MCF 10A (cell line): ENCODE measurements at regions not wholly inside any gene's neighbourhood (a gene's known extent, or its start where the extent isn't known, plus 50 kb on each side); places are given as distances from the start of the nearest gene placed in this dataset.

Experiments
- BruUV-seq: library from RNA; stranded (reverse); fragments of 400-500 nt; replicated peaks from 2 replicates; lab custom pipeline; 2021; lab: Mats Ljungman, UMichigan
- CTCF ChIA-PET: fragments of 300-600 bp; sonication (Branson Sonifier 250); formaldehyde crosslinking; extraction: SDS; loops from one replicate; lab custom pipeline; 2021; ENCODE audit warnings: antibody characterized with exemption, inconsistent platforms; lab: Yijun Ruan, JAX
- POLR2A ChIA-PET: fragments of 300-600, 350-650 bp; sonication (Branson Sonifier 250); formaldehyde crosslinking; extraction: SDS; loops from one replicate; lab custom pipeline; 2020; ENCODE audit warnings: antibody characterized with exemption, inconsistent platforms; lab: Yijun Ruan, JAX
- DNase-seq: peaks from one replicate; pipeline ENCODE4 v3.0.0-alpha.2; 2018; ENCODE audit not compliant: unreplicated experiment
- H3K27ac Mint-ChIP-seq: one replicate; pipeline ENCODE4 v1.8.0; 2022; ENCODE audit warnings: mild to moderate bottlenecking, low read depth, mixed read lengths; ENCODE audit not compliant: unreplicated experiment
- H3K27me3 Mint-ChIP-seq: one replicate; pipeline ENCODE4 v1.8.0; 2022; ENCODE audit warnings: mixed read lengths; ENCODE audit not compliant: insufficient read depth, unreplicated experiment
- H3K36me3 Mint-ChIP-seq: one replicate; pipeline ENCODE4 v1.8.0; 2022; ENCODE audit warnings: mild to moderate bottlenecking, moderate library complexity, mixed read lengths; ENCODE audit not compliant: insufficient read depth, unreplicated experiment
- H3K4me1 Mint-ChIP-seq: one replicate; pipeline ENCODE4 v1.8.0; 2022; ENCODE audit warnings: mixed read lengths; ENCODE audit not compliant: insufficient read depth, unreplicated experiment
- H3K4me3 Mint-ChIP-seq: one replicate; pipeline ENCODE4 v1.8.0; 2022; ENCODE audit warnings: mild to moderate bottlenecking, moderate library complexity, mixed read lengths; ENCODE audit not compliant: unreplicated experiment
- H3K9me3 Mint-ChIP-seq: one replicate; pipeline ENCODE4 v1.8.0; 2022; ENCODE audit warnings: mixed read lengths; ENCODE audit not compliant: unreplicated experiment
- CTCF ChIP-seq: fragments of 200-600 bp; IDR thresholded peaks from one replicate; pipeline ENCODE4 v1.8.0; 2022; ENCODE audit warnings: antibody characterized with exemption, mild to moderate bottlenecking; ENCODE audit not compliant: unreplicated experiment
- intact Hi-C: fragments of 100-400 bp; cut with micrococcal nuclease; formaldehyde crosslinking; loops from 2 replicates; pipeline ENCODE4 v1.14.1; 2022

GRCh38 chrX:20789103-20789502, 522.4 kb upstream of the RPS6KA3 start:
- no peak overlapping the region for H3K27ac Mint-ChIP-seq
- DNase-seq, result no peak
- no peaks in the 10 kb centered on the region for H3K36me3 Mint-ChIP-seq
- POLR2A ChIA-PET, result no interaction called here
- BruUV-seq, result no TSS peak
- TF ChIP-seq CTCF, result no peak
- no peaks in the 10 kb centered on the region for H3K27me3 Mint-ChIP-seq
- peaks cover 8% of the 10 kb centered on the region for H3K9me3 Mint-ChIP-seq
- intact Hi-C loops, result no loop called here
- no peaks in the 10 kb centered on the region for H3K4me1 Mint-ChIP-seq
- no peak overlapping the region for H3K4me3 Mint-ChIP-seq
- CTCF ChIA-PET, result no interaction called here

DNA sequence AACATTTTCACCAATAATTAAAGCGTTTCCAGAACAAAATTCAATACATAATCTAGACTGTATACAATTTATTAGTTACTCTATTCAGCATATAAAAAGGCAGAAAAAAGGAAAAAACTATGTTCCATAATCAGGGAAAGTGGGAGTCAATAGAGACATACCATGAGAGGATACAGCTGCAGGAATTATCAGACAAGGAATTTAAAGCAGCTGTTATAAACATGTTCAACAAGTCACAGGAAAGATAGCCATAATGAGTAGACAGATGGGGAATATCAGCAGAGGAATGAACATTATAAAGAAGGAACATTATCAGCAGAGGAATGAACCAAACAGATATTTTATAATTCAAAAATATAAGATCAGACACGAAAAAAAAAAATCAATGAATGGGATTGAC, 500.6 kb upstream of the RPS6KA3 start:
- no peak for TF ChIP-seq CTCF
- Mint-ChIP-seq H3K4me1 (no peaks in the 10 kb centered on the region), H3K36me3 (no peaks in the 10 kb centered on the region), H3K9me3 (peaks cover 8% of the 10 kb centered on the region), H3K27me3 (no peaks in the 10 kb centered on the region), H3K27ac (no peak overlapping the region), H3K4me3 (no peak overlapping the region)
- ChIA-PET CTCF (interaction anchor here (0.7 kb wide), 1 partner anchor 23 kb away, joined by 4 read pairs; no protein-coding TSS in a partner anchor), POLR2A (no interaction called here)
- no TSS peak for BruUV-seq
- intact Hi-C loops, result no loop called here
- no peak for DNase-seq

DNA sequence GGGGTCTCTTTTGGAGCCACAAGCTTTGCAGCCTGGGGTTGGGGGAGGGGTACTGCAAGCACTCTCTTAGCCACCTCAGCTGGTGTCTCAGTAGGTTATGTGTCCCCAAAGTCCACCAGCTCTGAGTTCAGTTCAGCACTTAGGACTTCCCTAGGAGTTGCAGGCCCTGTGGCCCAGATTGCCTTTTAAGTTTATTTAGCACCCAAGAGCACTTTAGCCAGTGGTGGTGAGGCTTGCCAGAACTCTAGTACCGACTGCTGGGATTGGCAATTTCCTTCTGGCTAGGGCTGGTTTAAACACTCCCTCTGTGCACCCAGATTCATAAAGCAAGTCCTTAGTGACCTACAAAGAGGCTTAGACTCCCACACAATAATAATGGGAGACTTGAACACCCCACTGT, 489.9 kb upstream of the RPS6KA3 start:
- intact Hi-C loops, result no loop called here
- POLR2A ChIA-PET, result no interaction called here
- peaks cover 14% of the 10 kb centered on the region for H3K27me3 Mint-ChIP-seq
- no TSS peak for BruUV-seq
- no peaks in the 10 kb centered on the region for H3K36me3 Mint-ChIP-seq
- no peaks in the 10 kb centered on the region for H3K9me3 Mint-ChIP-seq
- H3K4me3 Mint-ChIP-seq, result no peak overlapping the region
- no peak for TF ChIP-seq CTCF
- H3K27ac Mint-ChIP-seq, result no peak overlapping the region
- CTCF ChIA-PET, result no interaction called here
- no peaks in the 10 kb centered on the region for H3K4me1 Mint-ChIP-seq
- no peak for DNase-seq

- Mint-ChIP-seq H3K27ac (no peak overlapping the region), H3K9me3 (peaks cover 3% of the 10 kb centered on the region), H3K4me3 (no peak overlapping the region), H3K27me3 (peaks cover 14% of the 10 kb centered on the region), H3K4me1 (no peaks in the 10 kb centered on the region), H3K36me3 (no peaks in the 10 kb centered on the region)
- CTCF ChIA-PET, result no interaction called here
- POLR2A ChIA-PET, result no interaction called here
- no peak for DNase-seq
- TF ChIP-seq CTCF, result no peak
- BruUV-seq, result no TSS peak
- intact Hi-C loops, result no loop called here
Measured at GRCh38 chrX:20753076-20753475, 486.4 kb upstream of the RPS6KA3 start.
